Breast epithelium (tissue), 4 donors: ENCODE measurements at regions not wholly inside any gene's neighbourhood (a gene's known extent, or its start where the extent isn't known, plus 50 kb on each side); places are given as distances from the start of the nearest gene placed in this dataset.

Experiments
- DNase-seq, 2 donors: peaks; one replicate each; pipeline ENCODE4 v3.0.0-alpha.2; 2019; ENCODE audit warnings: low spot score in 2 of 2
- H3K27ac ChIP-seq, 2 donors: fragments of 200-600 bp; sonication (generic) in 1 of 2; one replicate each; pipeline ENCODE4 v1.5.1; 2016 to 2019; ENCODE audit warnings: mild to moderate bottlenecking in 1 of 2
- H3K27me3 ChIP-seq, 2 donors: fragments of 200-600 bp; sonication (generic) in 1 of 2; one replicate each; pipeline versions ENCODE4 v1.5.1 to v1.6.0; 2017 to 2019; ENCODE audit warnings: control low read depth in 1 of 2, mild to moderate bottlenecking in 1 of 2
- H3K36me3 ChIP-seq: fragments of 200-600 bp; one replicate; pipeline ENCODE4 v1.5.1; 2019
- H3K4me1 ChIP-seq, 2 donors: fragments of 200-600 bp; sonication (generic); one replicate each; pipeline ENCODE4 v1.5.1; 2016 to 2019; ENCODE audit warnings: control low read depth in 1 of 2
- H3K4me3 ChIP-seq, 3 donors: fragments of 200-600 bp; sonication (generic); 1 replicate in 2 of 3; 2 replicates in 1 of 3; pipeline ENCODE4 v1.5.1; 2016 to 2019; ENCODE audit warnings: mild to moderate bottlenecking in 3 of 3, moderate library complexity in 2 of 3
- H3K9me3 ChIP-seq, 2 donors: fragments of 200-600 bp; sonication (generic) in 1 of 2; one replicate each; pipeline ENCODE4 v1.5.1; 2016 to 2019; ENCODE audit warnings: control low read depth in 1 of 2
- POLR2A ChIP-seq: fragments of 450-650 bp; IDR thresholded peaks from one replicate; pipeline ENCODE4 v1.6.1; 2016; ENCODE audit warnings: antibody characterized with exemption, mild to moderate bottlenecking, moderate library complexity
- POLR2AphosphoS5 ChIP-seq, 3 donors: sonication (generic); formaldehyde crosslinking; IDR thresholded peaks; one replicate each; pipeline ENCODE4 v1.6.1; 2017; ENCODE audit warnings: antibody characterized with exemption in 3 of 3
- intact Hi-C: fragments of 100-400 bp; cut with DNase I; formaldehyde crosslinking; loops from one replicate; pipeline ENCODE4 v1.15.1; 2023; ENCODE audit warnings: low total_unique reads
- TF ChIP-seq, protein P1 (sequence below), 3 donors: fragments of 450-650 bp; IDR thresholded peaks; one replicate each; pipeline ENCODE4 v1.5.1; 2016 to 2017; ENCODE audit warnings: antibody characterized with exemption in 3 of 3, mild to moderate bottlenecking in 3 of 3, moderate library complexity in 3 of 3

DNA sequence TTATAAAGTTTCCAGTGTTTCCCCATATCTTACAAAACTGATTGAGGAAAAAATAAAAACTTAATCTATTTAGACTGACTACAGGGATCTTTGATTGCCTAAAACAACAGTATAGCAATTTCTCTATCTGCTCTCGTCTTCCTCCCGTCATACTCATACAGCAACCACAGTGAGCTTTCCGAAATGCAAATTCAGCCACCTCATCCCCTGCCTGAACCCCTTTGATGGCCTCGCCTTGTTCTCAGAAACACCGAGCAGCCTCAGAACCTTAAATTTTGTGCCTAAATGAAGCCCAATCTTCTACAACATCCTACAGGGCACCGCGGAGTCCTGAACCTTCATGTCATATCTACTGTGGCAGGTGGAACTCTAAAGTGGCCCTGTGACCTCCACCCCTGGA lies 223.7 kb upstream of the TMEM132C start:
- H3K4me1 ChIP-seq = no peaks in the 10 kb centered on the region
- H3K27me3 ChIP-seq = no peaks in the 10 kb centered on the region
- DNase-seq = no peak
- H3K4me3 ChIP-seq = no peak overlapping the region
- no peak overlapping the region for H3K27ac ChIP-seq
- TF ChIP-seq POLR2A (no peak), POLR2AphosphoS5 (IDR thresholded peaks at IDR 0.05) (no peak)
- TF ChIP-seq, protein P1, sequence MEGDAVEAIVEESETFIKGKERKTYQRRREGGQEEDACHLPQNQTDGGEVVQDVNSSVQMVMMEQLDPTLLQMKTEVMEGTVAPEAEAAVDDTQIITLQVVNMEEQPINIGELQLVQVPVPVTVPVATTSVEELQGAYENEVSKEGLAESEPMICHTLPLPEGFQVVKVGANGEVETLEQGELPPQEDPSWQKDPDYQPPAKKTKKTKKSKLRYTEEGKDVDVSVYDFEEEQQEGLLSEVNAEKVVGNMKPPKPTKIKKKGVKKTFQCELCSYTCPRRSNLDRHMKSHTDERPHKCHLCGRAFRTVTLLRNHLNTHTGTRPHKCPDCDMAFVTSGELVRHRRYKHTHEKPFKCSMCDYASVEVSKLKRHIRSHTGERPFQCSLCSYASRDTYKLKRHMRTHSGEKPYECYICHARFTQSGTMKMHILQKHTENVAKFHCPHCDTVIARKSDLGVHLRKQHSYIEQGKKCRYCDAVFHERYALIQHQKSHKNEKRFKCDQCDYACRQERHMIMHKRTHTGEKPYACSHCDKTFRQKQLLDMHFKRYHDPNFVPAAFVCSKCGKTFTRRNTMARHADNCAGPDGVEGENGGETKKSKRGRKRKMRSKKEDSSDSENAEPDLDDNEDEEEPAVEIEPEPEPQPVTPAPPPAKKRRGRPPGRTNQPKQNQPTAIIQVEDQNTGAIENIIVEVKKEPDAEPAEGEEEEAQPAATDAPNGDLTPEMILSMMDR (IDR thresholded peaks at IDR 0.05) = no peak
- H3K36me3 ChIP-seq = no peaks in the 10 kb centered on the region
- intact Hi-C loops = no loop called here
- no peaks in the 10 kb centered on the region for H3K9me3 ChIP-seq

DNA sequence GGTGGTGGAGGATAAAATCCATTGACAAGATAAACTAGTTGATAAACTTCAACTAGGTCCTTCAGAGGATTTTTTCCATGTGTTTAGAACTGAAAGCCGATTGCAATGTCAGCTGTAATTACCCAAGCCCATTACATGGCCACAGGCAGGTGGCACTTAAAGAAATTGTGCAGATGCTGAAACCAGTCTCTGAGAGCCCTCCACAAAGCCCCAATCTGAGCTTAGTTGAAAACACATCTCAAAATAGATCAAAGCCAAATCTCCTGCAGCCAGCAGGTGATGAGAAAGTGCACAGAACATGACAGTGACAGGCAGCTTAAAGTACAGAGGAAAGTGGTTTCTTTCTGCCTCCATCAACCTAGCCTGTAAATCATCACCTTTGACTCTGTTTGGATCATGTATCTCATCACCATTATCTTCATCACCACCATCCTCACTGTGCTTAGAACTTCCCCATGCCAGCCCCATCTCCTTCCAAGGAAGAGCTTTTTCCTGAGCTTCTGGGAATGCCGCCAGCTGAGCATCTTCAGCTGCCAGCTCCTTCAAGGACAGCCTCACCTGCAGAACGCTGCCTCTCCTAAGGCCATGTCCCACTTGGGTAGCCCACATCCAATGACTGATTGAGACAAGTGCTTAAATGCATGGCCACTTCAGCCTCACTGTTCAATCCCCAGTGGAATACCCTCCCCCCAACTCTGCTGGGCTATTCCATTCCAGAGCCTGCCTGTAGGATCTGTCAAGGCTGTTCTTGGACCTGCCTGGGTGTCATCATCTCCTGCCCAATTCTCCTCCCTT lies 219.5 kb upstream of the TMEM132C start:
- H3K4me1 ChIP-seq = no peaks in the 10 kb centered on the region
- no peak for DNase-seq
- intact Hi-C loops = no loop called here
- H3K9me3 ChIP-seq = no peaks in the 10 kb centered on the region
- no peak overlapping the region for H3K4me3 ChIP-seq
- TF ChIP-seq POLR2AphosphoS5 (IDR thresholded peaks at IDR 0.05) = no peak
- TF ChIP-seq, protein P1 (IDR thresholded peaks at IDR 0.05) = no peak
- no peaks in the 10 kb centered on the region for H3K36me3 ChIP-seq
- H3K27me3 ChIP-seq = no peaks in the 10 kb centered on the region
- no peak overlapping the region for H3K27ac ChIP-seq

DNA sequence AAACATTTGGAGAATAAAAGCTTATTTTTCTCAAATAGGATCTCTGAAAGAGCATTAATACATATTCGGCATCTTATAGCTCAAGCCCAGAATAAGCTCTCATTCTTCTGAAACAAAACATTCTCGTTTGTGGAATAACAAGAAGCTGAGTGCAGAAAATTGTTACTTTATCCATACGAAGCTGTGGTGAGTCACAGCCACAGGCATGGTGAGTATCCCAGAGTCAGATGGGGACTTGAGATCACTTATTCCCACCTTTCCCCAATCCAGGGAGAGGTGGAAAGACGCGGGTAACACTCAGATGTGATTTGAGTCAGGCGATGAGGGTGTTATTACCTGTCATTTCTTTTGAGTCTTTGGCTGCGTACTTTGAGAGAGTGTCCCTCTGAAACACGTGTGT lies 214.6 kb upstream of the TMEM132C start:
- no peaks in the 10 kb centered on the region for H3K4me1 ChIP-seq
- H3K27me3 ChIP-seq = no peaks in the 10 kb centered on the region
- TF ChIP-seq, protein P1 (IDR thresholded peaks at IDR 0.05) = no peak
- TF ChIP-seq POLR2AphosphoS5 (IDR thresholded peaks at IDR 0.05) (no peak), POLR2A (no peak)
- no peaks in the 10 kb centered on the region for H3K9me3 ChIP-seq
- H3K4me3 ChIP-seq = no peak overlapping the region
- no peaks in the 10 kb centered on the region for H3K36me3 ChIP-seq
- DNase-seq = no peak
- H3K27ac ChIP-seq = no peak overlapping the region
- intact Hi-C loops = no loop called here

DNA sequence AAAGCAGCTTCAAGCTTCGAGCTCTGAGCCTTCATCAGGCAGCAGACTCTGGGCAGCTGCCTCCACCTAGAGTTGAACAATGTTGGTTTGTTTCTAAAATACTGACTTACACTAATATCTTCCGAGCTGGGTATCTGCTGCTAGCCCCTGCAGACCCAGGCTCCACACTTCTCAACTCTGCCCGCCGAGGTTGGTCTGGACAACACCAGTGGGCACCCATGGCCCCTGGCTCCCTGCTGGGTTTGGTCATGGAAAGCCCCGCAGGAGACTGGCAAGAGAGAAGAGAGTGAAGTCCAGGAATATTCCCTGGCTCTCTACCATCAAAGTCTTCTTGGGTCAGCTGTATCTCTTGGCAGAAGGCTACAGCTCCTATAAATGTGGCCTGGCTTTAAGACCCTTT lies 214.2 kb upstream of the TMEM132C start:
- TF ChIP-seq, protein P1 (IDR thresholded peaks at IDR 0.05) = no peak
- TF ChIP-seq POLR2AphosphoS5 (IDR thresholded peaks at IDR 0.05) (no peak), POLR2A (no peak)
- DNase-seq = no peak
- Histone ChIP-seq H3K36me3 (no peaks in the 10 kb centered on the region), H3K9me3 (no peaks in the 10 kb centered on the region), H3K27ac (no peak overlapping the region), H3K4me1 (no peaks in the 10 kb centered on the region), H3K4me3 (no peak overlapping the region), H3K27me3 (no peaks in the 10 kb centered on the region)
- intact Hi-C loops = no loop called here

DNA sequence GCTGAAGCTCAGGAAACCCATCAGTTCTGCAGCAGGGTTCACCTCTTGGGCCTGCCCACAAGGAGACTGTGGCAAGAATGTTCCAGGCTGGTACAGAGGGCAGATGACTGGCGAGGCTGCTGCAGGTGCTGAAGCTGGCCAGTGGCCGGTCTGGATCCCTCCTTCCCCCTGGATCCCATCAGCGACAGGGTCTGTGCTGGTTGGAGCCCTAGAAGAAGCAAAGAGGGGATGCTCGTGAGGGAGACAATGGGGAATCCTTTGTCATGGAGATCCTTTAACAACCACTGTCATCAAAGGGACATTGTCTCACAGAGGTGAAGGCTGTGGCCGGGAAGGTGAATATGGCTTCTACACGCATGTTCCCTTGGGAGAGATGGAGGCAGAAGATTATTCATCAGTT lies 211.4 kb upstream of the TMEM132C start:
- intact Hi-C loops = no loop called here

More for the DNA sequence above, 211.4 kb upstream of the TMEM132C start:
- no peaks in the 10 kb centered on the region for H3K4me1 ChIP-seq
- H3K36me3 ChIP-seq = no peaks in the 10 kb centered on the region
- no peak for DNase-seq
- TF ChIP-seq, protein P1 (IDR thresholded peaks at IDR 0.05) = no peak
- no peak for TF ChIP-seq POLR2A
- TF ChIP-seq POLR2AphosphoS5 (IDR thresholded peaks at IDR 0.05) = no peak
- H3K27me3 ChIP-seq = no peaks in the 10 kb centered on the region
- no peak overlapping the region for H3K27ac ChIP-seq
- H3K9me3 ChIP-seq = no peaks in the 10 kb centered on the region
- no peak overlapping the region for H3K4me3 ChIP-seq
